ENCODE measurements at regions not wholly inside any gene's neighbourhood (a gene's known extent, or its start where the extent isn't known, plus 50 kb on each side); places are given as distances from the start of the nearest gene placed in this dataset.

GRCh38 chr6:74253261-74253660 lies 557.3 kb downstream of the CD109 start:
- TF ChIP-seq FOSL1 (tag; conservative IDR thresholded peaks at IDR 0.05): no peak
- TF ChIP-seq NRF1 (conservative IDR thresholded peaks at IDR 0.05 in 1 of 2, IDR thresholded peaks at IDR 0.05 in 1 of 2): no peak
- no peak for TF ChIP-seq CTCF (IDR thresholded peaks at IDR 0.05 in 2 of 3, conservative IDR thresholded peaks at IDR 0.05 in 1 of 3; ENCODE audit: insufficient read depth in 2 of 3, low read depth in 1 of 3, low read length in 3 of 3)
- TF ChIP-seq TCF7L2 (IDR thresholded peaks at IDR 0.05; ENCODE audit: low read depth, low read length): no peak
- TF ChIP-seq RNF2 (IDR thresholded peaks at IDR 0.05): no peak
- no peak for TF ChIP-seq ZBTB26 (CRISPR knock-in tag; IDR thresholded peaks at IDR 0.05)
- no peak for TF ChIP-seq ZNF263 (CRISPR knock-in tag; IDR thresholded peaks at IDR 0.05; ENCODE audit: borderline replicate concordance)
- no peak for TF ChIP-seq PRMT5 (CRISPR knock-in tag; IDR thresholded peaks at IDR 0.05)

All from K562 (cell line).